ENCODE measurements at regions not wholly inside any gene's neighbourhood (a gene's known extent, or its start where the extent isn't known, plus 50 kb on each side); places are given as distances from the start of the nearest gene placed in this dataset.
"Not testable (repeated sequence)": the region's sequence is repeated elsewhere in the genome, so short reads cannot be mapped to it uniquely, and the experiment has no call there.

DNA sequence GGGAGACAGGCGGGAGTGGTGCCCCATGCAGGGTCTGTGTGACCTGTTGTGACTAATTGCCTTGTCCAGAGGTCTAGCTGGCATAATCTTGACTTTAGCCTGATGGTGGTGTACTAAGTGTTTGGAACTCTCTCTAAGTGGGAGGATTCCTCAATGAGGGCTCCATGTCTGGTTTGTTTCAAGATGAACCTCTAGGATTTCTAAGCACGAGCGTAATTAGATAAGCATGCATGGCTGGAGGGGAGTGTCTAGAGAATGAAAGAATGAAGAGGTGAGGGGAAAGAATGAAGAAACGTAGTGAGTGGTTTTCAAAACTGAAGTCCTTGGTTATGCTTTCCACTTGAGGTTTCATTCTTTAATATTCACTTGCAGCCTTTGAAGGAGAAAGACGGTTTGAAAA lies 833.2 kb upstream of the GYPC start:
- no peak overlapping the region for H3K27ac ChIP-seq
- no peak for DNase-seq (ENCODE audit: low read depth, low spot score)

GRCh38 chr2:125825781-125826180 lies 830.2 kb upstream of the GYPC start:
- H3K27ac ChIP-seq; DNase-seq (ENCODE audit: low read depth, low spot score): not testable (repeated sequence)

- no peak for DNase-seq (ENCODE audit: low read depth, low spot score)
- H3K27ac ChIP-seq, result no peak overlapping the region
Measured at GRCh38 chr2:125837128-125837527, 818.8 kb upstream of the GYPC start.

GRCh38 chr2:125837611-125838010 lies 818.3 kb upstream of the GYPC start:
- DNase-seq (ENCODE audit: low read depth, low spot score), result no peak
- H3K27ac ChIP-seq, result no peak overlapping the region

DNA sequence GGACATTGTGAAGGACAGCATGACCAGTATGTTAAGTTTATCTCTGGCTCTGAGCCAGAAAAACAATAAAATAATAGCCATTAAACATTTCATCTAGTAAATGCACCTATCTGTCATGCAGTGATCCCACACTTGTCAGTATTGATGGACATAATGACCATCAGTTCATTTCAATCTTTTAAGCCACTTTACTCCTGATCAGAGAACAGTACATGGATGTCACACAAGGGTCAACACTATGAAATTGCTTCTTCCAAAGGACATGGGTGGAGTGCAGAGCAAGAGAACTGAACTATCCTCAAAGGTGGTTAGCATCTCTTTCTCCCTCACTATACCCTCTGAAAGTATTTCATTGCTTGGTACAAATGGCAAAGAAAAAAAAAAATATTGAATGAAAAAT lies 816.0 kb upstream of the GYPC start:
- H3K27ac ChIP-seq, result no peak overlapping the region

DNA sequence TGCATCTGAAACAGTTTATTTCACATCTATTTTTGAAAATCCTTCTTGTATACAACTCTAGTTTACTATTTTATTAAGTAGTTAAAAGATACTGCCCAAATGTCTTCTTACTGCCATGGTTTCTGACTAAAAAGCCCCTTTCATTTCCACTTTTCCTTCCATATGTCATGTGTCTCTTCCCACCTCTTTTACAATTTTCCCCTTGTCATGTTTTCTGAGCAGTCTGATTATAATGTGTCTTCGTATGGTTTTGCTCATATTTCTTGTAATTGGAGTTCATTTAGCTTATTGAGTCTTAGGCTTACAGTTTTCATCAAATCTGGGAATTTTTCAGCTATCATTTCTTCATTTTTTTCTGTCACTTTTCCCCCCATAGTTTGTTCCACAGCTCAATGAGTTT lies 813.9 kb upstream of the GYPC start:
- DNase-seq (ENCODE audit: low read depth, low spot score), result no peak
- no peak overlapping the region for H3K27ac ChIP-seq

More for the DNA sequence above, 816.0 kb upstream of the GYPC start:
- DNase-seq (ENCODE audit: low read depth, low spot score), result no peak

- DNase-seq (ENCODE audit: low read depth, low spot score), result no peak
- no peak overlapping the region for H3K27ac ChIP-seq
Measured at GRCh38 chr2:125850541-125850940, 805.4 kb upstream of the GYPC start.

GRCh38 chr2:125852364-125852763 lies 803.6 kb upstream of the GYPC start:
- DNase-seq (ENCODE audit: low read depth, low spot score), result no peak
- H3K27ac ChIP-seq, result no peak overlapping the region

DNA sequence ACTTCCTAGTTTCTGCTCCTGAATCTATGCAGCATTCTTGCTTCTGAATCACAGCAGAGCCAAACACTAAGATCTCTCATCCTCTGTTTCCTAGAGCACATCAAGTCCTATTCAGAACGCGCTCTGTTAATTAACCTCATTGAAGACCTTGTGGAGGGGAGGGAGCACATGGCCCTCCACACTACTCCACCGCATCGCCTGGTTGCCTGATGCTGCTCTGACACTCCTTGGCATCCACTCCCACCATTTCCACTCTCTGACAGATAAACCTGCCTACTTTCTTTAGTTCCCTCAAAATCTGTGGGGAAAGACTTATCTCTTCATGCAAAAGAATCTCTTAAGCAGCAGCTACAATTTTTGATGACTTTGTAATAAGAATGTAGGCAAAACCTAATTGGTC lies 802.3 kb upstream of the GYPC start:
- no peak for DNase-seq (ENCODE audit: low read depth, low spot score)
- H3K27ac ChIP-seq, result no peak overlapping the region

DNA sequence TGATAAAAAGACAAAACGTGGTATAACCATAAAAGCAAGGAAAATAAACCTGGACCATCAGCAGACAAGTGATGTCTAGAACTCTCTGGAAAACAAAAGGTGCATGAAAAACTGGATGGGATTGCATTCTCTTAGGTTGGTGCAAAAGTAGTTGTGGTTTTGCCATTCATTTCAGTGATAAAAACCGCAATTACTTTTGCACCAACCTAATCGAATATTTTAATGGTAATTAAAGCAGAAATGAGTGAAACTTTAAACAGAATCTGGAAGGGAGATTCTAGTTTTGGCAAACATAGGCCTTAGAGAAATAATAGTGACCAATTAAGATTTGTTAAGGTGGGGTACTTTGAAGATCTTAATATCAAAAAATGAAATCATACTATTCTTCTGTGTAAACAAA lies 800.8 kb upstream of the GYPC start:
- no peak overlapping the region for H3K27ac ChIP-seq
- no peak for DNase-seq (ENCODE audit: low read depth, low spot score)

DNA sequence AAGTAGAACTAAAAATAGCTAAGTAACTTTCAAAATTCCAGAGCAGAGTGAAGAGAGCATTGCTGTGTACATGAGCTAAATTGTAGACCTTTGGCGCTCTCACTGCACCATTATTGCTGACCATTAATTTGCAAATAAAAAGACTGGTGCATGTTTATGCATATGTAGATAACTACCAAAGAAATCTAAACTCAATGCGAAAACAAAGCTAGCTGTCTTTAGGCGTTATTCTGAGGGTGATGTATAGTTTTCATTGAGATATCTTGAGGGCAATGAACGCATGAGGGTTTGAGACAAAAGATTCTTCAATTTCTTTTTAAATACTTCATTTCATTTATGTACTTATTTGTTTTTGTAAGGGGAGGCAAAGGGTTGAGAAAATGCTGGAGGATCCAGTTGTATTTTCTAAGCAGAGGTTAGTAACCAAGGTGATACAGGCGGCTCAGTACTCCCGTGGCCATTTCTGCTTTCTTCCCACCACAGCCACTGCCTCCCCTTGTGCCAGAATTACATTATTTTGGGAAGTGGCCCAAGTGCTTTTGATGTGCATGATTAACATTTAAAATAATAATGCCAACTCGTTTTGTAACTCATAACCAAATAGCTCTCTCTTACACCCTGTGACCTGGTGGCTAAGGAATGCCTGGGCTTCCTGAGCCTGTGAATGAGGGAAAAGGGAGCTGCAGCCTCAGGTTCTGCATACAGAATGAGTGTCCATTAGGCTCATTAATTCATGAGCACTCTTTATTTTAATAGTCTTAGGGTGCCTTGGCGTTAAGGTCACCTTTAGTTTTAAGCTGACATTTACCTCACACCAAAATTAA lies 797.8 kb upstream of the GYPC start:
- no peak overlapping the region for H3K27ac ChIP-seq
- DNase-seq (ENCODE audit: low read depth, low spot score), result no peak

- no peak for DNase-seq (ENCODE audit: low read depth, low spot score)
- no peak overlapping the region for H3K27ac ChIP-seq
Measured at GRCh38 chr2:125861461-125861860, 794.5 kb upstream of the GYPC start.

DNA sequence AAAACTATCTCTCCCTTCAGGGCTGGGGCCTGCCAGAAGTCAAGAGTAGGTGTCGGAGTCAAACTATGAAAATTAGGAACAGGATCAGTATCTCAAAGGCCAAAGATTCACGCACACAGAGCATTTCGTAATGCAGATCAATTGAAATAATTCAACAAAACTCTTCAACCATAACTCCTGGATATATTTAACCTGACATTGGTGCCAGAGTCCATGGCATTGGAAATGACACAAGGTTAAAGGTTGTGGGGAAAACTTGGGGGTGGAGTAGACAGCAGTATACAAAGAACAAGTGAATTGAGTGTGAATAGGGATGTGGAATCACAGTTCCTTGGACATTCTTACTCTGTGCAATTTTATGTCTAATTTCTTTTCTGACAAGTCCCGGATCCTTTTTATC lies 788.0 kb upstream of the GYPC start:
- DNase-seq (ENCODE audit: low read depth, low spot score), result no peak

GRCh38 chr2:125870264-125870663 lies 785.7 kb upstream of the GYPC start:
- DNase-seq (ENCODE audit: low read depth, low spot score), result no peak
- no peak overlapping the region for H3K27ac ChIP-seq

More for the DNA sequence above, 788.0 kb upstream of the GYPC start:
- no peak overlapping the region for H3K27ac ChIP-seq

DNA sequence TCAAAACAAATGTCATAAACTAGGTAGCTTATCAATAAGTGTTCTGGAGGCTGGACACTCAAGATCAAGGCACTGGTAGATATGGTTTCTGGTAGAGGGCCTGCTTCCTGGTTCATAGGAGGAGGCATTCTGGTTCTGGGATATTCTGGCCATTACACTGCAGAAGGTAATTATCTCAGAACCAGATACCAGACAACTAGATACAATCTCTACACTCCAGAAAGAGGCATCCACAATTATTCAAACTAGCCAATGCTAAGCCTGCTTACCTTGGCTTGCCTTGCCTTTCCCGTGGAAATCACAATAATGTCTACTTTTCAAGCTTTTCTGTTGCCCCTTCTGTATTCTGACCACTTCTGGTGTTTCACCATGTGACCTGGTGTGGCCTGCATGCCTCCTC lies 785.2 kb upstream of the GYPC start:
- no peak for DNase-seq (ENCODE audit: low read depth, low spot score)
- H3K27ac ChIP-seq, result no peak overlapping the region

DNA sequence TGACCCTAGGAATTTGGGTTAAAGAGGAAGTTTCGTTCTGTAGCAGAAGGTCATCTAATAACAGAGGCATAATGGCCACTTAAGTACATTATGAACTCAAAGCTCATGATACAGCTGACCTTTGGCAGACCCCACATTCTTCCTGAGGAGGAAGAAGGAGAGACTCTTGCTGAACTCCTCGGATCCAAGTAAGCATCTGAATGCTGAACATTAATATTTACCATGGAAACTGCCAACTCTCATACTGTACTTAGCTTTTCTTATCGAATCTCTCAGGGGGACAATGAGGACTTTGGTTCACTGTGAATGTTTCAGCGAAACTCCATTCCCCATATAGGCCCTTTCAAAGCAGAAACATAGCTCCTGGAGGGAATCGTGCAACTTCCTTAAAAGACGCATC lies 781.4 kb upstream of the GYPC start:
- no peak for DNase-seq (ENCODE audit: low read depth, low spot score)
- H3K27ac ChIP-seq, result no peak overlapping the region

DNA sequence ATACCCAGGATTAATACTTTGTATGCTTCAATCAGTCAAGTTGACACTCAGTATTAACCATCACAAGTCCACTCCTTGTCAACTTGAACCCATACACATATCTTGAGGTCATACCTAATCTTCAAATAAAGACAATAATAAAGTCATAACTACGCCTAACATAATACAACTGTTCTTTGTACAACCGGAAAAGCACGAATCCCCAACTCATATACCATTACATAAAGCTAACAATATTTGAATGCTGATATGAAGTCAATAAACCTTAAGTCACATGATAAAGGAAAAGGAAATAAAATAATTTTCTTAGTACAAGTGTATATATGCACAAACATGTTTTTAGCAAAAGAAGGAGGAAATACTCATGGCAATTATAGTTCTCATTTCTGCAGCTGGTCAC lies 770.6 kb upstream of the GYPC start:
- no peak for DNase-seq (ENCODE audit: low read depth, low spot score)
- no peak overlapping the region for H3K27ac ChIP-seq

DNA sequence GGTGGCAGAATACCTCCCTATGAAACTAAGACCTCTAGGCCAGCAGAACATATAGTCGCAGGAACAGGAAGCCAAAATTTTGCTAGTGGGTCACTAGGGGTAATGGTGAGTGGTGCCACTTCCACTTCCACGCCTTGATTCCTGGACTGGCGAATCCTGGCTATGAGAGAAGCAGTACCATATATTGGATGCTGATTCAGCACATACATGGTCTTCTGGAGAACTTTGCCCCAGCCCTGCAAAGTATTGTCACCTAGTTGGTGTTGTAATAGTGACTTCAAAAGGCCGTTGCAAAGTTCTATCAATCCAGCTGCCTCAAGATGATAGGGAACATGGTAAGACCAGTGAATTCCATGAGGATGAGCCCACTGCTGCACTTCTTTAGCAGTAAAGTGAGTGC lies 769.8 kb upstream of the GYPC start:
- H3K27ac ChIP-seq, result no peak overlapping the region
- DNase-seq (ENCODE audit: low read depth, low spot score), result no peak

- no peak for DNase-seq (ENCODE audit: low read depth, low spot score)
- no peak overlapping the region for H3K27ac ChIP-seq
Measured at GRCh38 chr2:125901278-125901677, 754.7 kb upstream of the GYPC start.

- DNase-seq (ENCODE audit: low read depth, low spot score), result no peak
- no peak overlapping the region for H3K27ac ChIP-seq
Measured at GRCh38 chr2:125925891-125926546, 729.9 kb upstream of the GYPC start.

- no peak for DNase-seq (ENCODE audit: low read depth, low spot score)
Measured at GRCh38 chr2:125935559-125935958, 720.4 kb upstream of the GYPC start.

More at GRCh38 chr2:125935559-125935958, 720.4 kb upstream of the GYPC start:
- H3K27ac ChIP-seq, result no peak overlapping the region
